HG02981 (cell line): ENCODE measurements at regions not wholly inside any gene's neighbourhood (a gene's known extent, or its start where the extent isn't known, plus 50 kb on each side); places are given as distances from the start of the nearest gene placed in this dataset.

ENCODE experiments used
- ATAC-seq: cut with Tn5 transposase; IDR thresholded peaks from one replicate; pipeline ENCODE4 v1.9.1; 2021; ENCODE audit warnings: mild to moderate bottlenecking, moderate library complexity; ENCODE audit not compliant: unreplicated experiment

DNA sequence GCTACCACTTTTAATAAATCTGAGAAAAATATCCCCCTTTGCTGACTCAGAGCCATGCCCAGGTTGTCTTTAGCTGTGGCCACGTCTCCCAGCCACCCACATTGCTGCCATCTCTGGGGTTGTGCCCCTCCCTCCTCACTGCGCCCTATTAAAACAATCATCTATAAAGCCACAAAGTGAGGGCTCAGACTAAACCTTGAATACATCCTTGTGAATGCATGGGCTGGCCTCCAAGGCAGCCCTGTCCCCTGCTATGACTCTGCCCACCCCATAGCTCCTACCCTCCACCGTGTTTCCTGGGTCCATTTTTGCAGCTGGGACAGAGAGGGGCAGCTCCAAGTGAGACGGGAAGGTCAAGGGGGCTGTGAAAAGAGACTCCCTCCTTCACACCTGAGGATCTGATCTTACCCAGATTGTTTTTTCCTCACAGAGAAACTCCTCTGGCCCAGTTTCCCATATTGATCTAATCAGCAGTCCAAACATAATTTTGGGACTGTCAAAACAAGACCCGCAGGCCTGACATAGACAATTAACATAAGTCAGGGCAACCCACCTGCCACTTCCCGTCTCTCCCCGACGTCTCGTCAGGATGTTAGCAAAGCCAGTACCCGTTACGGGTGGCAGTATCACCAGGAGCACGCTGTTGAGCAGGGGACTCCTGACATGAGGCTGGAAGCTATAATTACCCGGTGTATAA is 199.0 kb downstream of the KATNAL1 start:
- ATAC-seq: no peak

DNA sequence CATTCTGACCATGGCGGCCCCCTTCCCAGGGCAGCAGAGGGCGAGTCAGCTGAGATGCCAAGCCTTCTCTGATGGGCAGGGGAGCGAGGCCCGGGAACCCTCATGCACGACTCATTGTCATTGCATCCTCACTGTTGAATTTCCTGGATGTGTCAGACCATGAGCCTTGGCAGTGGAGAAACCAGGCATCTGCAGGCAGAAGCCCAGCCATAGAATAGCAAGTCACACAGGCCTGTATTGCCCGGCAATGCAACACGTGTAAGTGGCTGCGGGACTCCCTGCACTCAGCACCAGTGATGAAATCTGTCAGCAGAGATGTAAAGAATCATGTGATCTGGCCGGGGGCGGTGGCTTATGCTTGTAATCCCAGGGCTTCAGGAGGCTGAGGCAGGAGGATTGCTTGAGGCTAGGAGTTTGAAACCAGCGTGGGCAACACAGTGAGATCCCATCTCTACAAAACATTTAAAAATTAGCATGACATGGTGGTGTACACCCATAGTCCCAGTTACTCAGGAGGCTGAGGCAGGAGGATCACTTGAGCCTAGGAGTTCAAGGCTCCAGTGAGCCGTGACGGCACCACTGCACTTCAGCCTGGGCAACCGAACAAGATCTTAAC is 199.7 kb downstream of the KATNAL1 start:
- ATAC-seq: no peak

DNA sequence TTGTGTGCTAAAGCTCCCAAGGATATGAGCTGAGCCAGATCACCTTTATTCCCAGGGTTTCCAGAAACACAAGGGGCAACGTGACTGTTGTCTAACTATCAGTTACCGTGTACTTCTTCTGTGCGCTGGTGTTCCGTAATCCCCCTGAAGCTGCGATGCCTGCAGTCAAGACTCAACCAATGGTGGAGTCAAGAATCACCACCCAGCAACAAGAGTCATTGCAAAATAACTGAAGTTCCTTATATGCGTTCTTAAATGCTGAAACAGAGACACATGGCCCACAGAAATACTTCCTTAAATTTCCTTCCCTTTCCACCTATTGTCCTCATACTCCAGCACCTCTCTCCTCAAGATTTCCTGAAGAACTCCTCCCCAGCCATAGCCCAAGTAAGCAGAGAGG is 200.2 kb downstream of the KATNAL1 start:
- no peak for ATAC-seq

DNA sequence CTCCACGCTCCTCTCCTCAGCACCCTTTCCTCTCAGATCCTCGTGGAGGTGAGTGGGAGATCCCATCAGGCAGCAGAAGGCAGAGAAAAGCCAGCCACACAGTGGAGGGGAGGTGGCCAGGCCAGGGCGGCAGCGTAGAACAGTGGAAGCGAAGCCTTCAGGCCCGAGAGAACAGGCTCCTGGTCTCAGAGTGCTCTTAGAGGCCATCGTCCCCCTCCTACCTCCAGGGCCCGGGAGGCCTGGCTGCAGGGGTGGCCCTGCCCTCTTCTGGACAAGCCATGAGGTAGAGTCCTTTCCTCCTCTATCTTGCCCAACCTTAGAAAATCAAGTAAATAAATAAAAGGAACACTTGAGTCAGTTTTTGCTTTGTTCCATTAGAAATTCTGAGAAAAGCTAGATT is 202.0 kb downstream of the KATNAL1 start:
- no peak for ATAC-seq

DNA sequence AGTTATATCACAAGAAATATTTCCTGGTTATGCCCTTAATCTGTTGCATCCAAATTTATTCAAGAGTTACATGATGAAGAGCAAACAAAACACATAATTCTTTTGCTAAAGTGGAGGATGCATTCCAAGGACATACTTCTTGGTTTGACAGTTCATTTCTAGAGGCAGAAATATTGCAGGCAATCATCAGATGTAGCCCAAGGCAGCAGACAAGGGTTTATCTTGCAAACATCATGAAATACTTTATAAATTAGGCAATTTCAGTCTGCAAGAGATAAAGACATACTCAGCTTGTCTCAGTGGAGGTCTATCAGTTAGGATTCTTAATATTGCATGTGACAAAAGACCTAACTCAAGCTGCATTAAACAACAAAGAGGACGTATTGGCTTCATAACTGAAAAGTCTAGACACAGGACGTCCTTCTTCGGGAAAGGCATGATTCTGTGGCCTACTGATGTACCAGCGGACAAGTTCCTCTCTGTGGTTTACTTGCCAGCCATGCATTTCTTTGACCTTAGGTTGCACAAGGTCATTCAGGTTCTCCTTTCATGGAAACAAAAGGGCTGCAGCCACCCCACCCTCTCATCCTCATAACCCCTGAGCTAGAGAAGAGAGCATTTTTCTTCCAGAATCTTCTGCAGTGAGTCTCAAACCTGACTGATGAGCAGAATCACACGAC is 204.1 kb downstream of the KATNAL1 start:
- no peak for ATAC-seq

DNA sequence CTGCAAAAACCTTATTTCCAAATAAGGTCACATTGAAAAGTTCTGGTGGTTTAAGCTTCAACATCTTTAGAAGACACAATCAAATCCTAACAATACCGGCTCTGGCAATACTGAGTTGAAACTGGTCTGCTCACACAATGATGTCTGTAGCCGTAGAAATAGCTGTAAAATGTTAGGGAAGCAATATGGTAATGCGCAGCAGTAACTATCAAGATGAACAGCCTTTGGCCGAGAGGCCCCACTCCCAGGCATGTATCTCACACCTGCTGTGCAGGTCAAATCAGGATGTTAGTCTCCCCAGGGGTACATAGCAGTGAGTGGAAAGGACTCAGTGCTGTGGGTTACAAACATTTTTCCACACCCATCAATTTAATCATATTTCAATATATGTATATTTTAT is 207.1 kb downstream of the KATNAL1 start:
- no peak for ATAC-seq

DNA sequence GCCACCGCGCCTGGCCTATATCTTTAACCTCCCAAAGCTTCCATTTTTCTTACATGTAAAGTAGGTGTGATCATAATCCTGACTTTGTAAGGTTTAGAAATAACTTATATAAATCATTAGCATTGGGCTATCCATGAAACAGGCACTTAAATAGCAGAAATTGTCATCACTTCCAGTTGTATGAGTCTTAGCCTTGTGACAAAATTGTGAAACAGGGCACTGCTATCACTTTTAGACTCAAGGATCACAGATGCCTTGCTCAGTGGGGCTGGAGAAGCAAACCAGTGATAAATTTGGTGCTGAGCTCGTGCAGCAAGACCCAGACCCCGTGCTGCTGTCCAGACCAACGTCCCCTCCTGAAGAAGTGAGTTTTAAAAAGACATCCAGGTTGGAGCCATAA is 209.7 kb downstream of the KATNAL1 start:
- no peak for ATAC-seq

DNA sequence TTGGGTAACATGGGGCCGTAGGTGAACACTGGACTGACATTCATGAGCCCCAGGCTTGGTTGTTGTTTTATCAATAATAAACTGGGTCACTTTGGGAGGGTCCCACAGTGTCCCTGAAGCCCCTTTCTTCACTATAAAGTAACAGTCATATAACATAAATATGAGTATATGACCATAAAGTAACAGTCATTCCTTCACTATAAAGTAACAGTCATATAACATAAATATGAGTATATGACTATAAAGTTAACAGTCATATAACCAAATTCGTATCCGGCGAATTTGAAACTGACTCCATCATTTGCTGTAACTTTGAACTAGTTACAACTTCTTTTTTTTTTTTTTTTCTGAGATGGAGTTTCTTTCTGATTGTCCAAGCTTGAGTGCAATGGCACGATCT is 210.3 kb downstream of the KATNAL1 start:
- ATAC-seq: no peak

DNA sequence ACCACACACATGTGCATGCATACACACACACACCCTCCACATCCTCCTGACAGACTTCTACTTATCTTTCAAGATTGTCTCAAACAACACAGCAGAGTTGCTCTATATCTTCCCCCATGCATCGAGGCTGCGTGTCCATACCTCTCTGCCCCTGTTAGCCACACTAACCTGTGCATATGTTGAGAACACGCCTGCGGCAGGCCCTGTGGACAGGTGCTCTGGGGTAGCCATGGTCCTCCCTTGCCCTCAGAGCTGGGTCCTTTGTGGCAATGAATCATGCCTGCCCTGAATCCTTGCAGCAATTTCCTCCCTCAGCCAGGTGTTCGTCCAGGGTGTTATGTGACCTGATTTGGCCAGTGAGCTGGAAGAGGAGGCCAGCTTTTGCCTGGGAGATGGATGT is 213.3 kb downstream of the KATNAL1 start:
- ATAC-seq: no peak

DNA sequence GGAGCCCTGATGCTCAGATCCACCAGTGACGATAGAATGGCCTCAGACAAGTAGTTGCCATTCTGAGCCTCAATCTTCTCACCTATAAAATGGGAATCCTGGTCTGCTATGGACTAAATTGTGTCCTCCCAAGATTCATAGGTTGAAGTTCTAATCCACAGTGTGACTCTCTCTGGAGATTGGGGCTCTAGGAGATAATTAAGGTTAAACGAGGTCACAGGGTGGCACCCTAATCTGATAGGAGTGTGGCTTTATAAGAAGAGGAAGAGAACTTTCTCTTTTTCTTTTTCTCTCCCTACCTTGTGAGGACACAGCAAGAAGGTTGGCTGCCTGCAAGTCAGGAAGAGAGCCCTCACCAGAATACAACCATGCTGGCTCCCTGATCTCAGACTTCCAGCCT is 214.1 kb downstream of the KATNAL1 start:
- no peak for ATAC-seq

DNA sequence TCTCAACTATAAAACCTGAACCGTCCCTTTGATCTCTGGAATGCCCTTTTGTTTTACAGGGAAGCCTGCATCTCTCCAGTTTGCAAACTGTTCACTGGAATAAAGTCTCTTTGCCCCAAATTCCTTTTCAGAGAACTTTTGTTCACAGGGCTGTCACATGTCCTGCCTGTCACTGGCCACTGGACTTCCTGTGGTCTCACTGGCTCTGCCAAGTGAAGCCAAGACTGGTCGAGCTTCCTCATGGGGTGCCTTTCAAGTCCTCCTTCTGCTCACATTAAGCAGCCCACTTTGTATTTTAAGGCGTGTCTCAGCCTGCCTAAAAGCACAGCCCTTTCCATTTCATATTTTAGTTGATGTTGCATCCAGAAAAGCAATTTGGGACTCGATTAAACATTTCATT is 215.7 kb downstream of the KATNAL1 start:
- no peak for ATAC-seq

DNA sequence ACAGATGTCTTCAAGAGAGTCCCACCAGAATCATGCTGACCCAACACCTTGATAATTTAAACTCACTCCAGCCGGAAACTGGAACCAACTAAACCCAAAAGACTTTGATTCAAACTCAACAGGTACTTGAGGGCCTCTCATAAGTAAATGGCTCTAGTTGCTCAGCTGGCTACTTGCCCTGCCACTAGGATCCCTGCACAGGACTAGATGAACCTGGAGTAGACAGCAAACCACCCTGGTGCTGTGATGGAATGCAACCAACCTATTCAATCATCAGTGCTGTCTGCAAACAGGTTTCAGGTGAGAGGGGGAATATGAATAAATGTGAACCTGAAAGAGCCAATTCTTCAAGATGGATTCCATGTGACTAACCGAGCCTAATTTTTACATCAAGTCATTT is 216.3 kb downstream of the KATNAL1 start:
- ATAC-seq: no peak

DNA sequence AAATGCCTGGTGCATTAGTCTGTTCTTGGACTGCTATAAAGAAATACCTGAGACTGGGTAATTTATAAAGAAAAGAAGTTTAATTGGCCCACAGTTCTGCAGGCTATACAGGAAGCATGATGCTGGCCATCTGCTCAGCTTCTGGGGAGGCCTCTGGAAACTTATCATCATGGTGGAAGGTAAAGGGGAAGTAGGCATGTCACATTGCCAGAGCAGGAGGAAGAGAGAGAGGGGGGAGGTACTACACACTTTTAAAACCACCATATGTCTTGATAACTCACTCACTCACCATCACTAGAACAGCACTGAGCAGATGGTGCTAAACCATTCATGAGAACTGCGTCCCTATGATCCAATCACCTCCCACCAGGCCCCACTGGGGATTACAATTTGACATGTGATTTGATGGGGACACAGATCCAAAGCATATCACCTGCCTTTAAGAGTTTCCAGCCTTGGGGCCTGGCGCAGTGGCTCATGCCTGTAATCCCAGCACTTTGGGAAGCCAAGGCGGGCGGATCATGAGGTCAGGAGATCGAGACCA is 219.0 kb downstream of the KATNAL1 start:
- no peak for ATAC-seq

DNA sequence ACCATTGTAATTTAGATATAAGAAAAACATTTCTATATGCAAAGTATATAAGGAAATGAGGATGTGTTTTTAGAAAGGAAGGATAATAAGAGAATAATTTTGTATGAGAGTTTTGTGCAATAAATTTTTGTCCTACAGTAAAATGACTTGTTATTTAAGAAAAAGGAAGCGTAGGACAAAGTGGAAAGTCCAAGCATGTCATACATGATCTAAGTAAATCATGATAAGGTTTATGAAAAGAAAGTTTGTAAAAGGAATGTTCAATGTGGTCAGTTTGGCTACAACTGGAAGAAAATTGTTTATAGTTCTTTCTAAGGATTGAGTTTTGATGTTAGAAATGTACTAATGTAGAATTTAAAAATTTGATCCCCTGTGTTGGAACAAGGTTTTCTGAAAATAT is 222.3 kb downstream of the KATNAL1 start:
- no peak for ATAC-seq

DNA sequence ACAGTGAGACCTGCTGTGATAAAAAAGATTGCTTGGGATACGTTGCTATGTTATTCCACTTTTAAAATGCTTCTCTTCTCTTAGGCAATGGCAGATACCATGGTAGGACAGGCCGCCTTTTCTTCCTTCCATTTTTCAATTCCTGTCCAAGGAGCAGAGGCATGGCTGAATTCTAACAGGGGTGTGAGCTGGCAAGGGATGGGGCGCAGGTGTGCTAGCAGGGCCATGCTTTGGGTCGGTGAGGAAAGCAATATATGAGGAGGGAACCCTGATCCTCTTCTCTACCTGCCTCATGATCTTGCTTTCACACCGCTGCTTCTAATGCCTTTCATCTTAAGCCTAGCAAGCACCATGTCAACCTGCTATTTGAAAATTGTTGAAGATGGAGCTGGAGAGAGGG is 225.0 kb downstream of the KATNAL1 start:
- no peak for ATAC-seq

DNA sequence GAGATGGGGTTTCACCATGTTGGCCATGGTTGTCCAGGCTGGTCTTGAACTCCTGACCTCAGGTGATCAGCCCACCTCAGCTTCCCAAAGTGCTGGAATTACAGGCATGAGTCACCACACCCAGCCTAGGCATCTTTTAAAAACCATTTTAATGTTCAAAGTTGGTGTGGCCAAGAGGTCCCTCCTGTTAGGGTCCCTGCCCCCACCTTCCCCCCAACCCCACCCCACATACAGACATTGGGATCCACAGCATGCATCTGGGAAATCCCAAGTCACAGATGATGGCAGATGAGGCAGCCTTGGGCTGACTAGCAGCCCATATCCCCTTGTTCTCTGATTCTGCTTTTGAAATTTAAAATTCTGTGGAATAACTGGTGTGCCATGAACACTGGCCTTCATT is 226.0 kb downstream of the KATNAL1 start:
- ATAC-seq: no peak

DNA sequence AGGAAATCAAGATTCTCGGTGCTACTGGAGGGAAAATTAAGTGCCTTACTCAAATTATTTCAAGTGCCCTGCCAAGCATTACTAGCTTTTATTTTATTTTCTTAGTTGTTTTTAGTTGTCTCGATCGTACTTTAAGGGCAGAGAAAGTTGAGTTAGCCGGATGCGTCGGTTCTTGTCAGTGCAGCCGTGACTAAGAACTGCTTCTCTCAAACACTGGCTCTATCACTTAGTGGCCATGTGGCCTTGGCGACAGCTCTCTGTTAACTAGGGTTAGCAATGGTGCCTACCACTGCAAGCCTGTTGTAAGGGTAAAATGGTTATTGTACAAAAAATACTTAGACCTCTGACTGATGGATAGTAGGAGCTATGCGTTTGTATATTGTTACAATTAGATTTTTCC is 227.8 kb downstream of the KATNAL1 start:
- no peak for ATAC-seq

DNA sequence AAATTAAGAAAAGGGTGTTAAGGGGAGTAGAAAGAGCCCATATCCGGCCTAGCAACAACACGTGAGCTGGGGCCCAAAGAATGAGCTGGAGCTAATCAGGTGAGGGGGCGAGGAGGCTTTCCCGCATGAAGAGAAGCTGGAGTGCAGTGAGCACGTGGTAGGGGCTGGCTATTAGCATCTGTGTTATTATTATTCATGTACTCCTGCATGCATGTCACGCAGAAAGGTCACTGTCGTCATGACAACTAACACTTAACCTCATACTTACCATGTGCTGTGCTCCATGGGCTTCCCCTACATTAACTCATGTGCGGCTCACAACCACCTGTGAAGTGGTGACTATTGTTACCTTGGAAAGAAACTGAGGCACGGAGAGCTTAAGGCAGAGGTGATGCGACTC is 227.6 kb upstream of the UBL3 start:
- ATAC-seq: no peak

DNA sequence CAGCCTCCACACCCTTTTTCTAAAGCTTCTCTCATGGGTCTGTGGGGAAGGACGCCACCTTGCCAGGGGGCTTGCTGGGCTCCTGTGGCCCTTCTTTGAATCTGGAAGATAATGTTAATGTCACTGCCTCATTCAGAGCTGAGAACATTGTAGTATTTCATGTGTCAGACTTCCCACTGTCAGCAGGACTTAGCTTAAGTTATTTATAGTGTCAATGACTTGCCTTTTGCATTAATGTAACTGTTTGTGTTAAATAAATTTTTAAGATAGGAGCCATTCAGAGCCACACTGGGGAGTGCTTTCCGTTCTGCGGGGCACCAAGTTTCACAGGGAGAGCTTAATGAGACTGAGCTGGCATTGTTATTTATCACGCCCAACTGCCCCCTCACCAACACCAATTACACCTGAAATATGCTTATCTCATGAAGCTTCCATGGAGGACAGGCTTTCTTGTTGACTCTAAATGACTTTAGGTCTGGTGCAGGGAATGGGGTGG is 226.9 kb upstream of the UBL3 start:
- ATAC-seq: no peak

DNA sequence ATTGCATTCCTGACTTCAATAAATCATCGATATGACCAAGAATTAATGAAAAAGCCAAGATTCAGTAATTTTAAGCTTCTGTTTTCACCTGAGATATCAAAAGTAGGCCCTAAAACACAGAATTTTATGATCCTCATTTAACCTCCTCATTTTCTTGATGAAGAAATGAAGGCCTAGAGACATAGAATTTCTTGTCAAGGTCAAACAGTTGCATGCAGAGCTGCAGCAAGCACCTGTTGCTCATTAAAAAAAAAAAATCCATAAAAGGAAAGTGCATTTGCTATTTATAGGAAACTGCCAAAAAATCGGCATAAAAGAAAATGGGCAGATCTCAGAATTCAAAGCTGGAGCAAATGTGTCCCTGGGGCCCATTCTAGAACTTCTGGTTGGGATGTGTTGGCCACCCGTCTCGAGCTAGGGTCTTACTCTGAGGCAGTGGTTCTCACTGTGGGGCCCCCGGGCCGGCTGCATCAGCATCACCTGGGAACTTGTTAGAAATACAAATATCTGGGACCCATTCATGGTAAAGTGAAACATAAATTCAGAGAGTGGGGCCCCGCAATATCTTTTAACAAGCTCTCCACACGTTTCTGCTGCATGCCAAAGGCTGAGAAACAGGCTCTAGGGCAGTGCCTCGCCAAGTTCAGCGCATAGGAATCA is 224.7 kb upstream of the UBL3 start:
- ATAC-seq: no peak

DNA sequence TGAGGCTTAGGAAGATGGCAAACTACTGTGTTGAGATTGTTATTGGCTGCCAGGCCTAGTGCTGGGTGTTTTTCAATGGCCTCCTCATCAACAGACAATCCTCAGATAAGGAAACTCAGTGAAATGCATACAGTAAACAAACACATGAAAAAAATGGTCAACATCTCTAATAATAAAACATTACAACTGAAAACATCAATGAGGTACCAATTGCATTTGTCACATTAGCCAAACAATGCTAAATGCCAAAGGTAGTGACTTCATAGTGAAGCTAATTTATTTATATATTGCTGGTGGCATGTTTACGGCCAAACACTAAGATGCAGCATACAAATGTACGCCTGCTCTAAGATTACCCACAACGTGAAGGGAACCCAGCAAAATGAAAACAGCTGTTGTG is 224.0 kb upstream of the UBL3 start:
- no peak for ATAC-seq

DNA sequence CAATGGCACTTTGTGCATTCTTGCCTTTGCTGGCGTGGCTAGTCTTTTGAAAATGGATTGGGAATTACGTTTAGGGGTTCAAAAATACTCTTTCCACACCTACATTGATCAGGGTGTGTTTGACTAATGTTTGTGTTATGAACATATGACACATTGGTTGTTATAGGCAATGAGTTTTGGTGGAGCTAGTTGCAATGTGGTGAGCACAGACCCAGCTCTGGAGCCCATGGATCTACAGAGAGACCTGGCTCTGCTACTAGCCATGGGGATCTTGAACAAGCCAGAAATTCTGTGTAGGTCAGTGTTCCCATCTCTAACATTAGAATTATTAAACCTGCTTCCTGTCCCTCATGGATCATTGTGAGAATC is 222.4 kb upstream of the UBL3 start:
- no peak for ATAC-seq
